ENCODE measurements at regions not wholly inside any gene's neighbourhood (a gene's known extent, or its start where the extent isn't known, plus 50 kb on each side); places are given as distances from the start of the nearest gene placed in this dataset.

DNA sequence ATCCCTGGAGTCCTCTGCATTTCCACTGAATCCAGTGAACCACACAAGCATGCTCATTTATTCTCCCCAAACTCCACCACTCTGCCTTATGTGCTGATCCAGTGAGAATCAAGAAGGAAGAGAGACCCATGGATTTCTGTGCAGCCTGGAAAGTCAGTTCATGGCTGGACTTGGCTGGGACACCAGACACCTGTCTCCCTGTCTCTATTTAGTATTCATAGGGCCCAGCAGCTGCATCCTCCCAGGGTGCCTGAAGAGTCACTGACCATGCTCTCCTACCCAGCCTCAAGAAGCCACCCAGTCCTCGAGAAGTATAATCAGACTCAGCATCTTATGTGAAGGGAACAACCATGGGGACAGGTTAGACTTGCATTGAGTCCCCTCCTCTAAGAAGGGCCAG lies 83.2 kb downstream of the ZNF280B start:
- DNase-seq (ENCODE audit: low read depth in 1 of 2, low spot score in 2 of 2) (no peak), FAIRE-seq (no peak)
- no peak overlapping the region for H3K4me2 ChIP-seq (ENCODE audit: insufficient read depth in 1 of 2, low read depth in 2 of 2, low read length in 2 of 2)
- no peak overlapping the region for H3K9ac ChIP-seq (replicated peaks in 1 of 4; ENCODE audit: extremely low read depth in 1 of 4, low read depth in 3 of 4, low read length in 3 of 4)
- no peak overlapping the region for H3K4ac ChIP-seq (replicated peaks; ENCODE audit: insufficient read length, low read depth, low read length)
- 91% methylated on average over 1 of the region's 1 CpG; no CpG with 5 or more reads in 1 of the 2 experiments for WGBS, 2 experiments (ENCODE audit: extremely low coverage in 1 of 2, insufficient coverage in 1 of 2, insufficient read length in 1 of 2, insufficient replicate concordance in 2 of 2, low coverage in 1 of 2, low lambda C conversion rate in 2 of 2, missing lambda C conversion rate in 1 of 2)
- H3K23ac ChIP-seq (ENCODE audit: insufficient read length): no peak overlapping the region
- no peaks in the 10 kb centered on the region for H3K79me1 ChIP-seq (ENCODE audit: low read depth, low read length)
- H4K20me1 ChIP-seq (replicated peaks in 1 of 2; ENCODE audit: control insufficient read depth in 1 of 2, insufficient read depth in 2 of 2, low read length in 2 of 2): no peaks in the 10 kb centered on the region
- H3K9me3 ChIP-seq (ENCODE audit: insufficient read depth in 2 of 2, low read depth in 1 of 2, low read length in 1 of 2): no peaks in the 10 kb centered on the region
- no peaks in the 10 kb centered on the region for H3K79me2 ChIP-seq (ENCODE audit: control insufficient read depth in 1 of 2, insufficient read depth in 2 of 2, low read length in 2 of 2)
- H3K18ac ChIP-seq (ENCODE audit: extremely low read depth, low read length): no peak overlapping the region
- H2BK120ac ChIP-seq (replicated peaks; ENCODE audit: low read depth, low read length): no peak overlapping the region
- H2BK20ac ChIP-seq (ENCODE audit: low read length): no peak overlapping the region
- H2BK5ac ChIP-seq (ENCODE audit: low read depth, low read length): no peak overlapping the region
- H2BK15ac ChIP-seq (ENCODE audit: low read length): no peak overlapping the region
- no peaks in the 10 kb centered on the region; a peak in 1 of 7 replicates for H3K4me1 ChIP-seq (replicated peaks in 1 of 4; ENCODE audit: control insufficient read depth in 3 of 4, insufficient read depth in 4 of 4, low read length in 3 of 4)
- no peak overlapping the region for H4K91ac ChIP-seq (replicated peaks; ENCODE audit: insufficient read length, low read length)
- ChIA-PET CTCF (ENCODE audit: partially characterized antibody) (interaction anchor here (0.9 to 2.2 kb wide), 5 partner anchors 17 to 535 kb away, joined by 3 to 10 read pairs (median 6); no protein-coding TSS in a partner anchor), POLR2A (ENCODE audit: partially characterized antibody) (no interaction called here)
- TF ChIP-seq CTBP2 (IDR thresholded peaks at IDR 0.05; ENCODE audit: borderline replicate concordance, insufficient read depth, insufficient read length, low read length) (no peak), SIX5 (IDR thresholded peaks at IDR 0.05; ENCODE audit: low read depth, low read length) (no peak), YY1 (IDR thresholded peaks at IDR 0.05; ENCODE audit: low read depth, low read length) (no peak), BRCA1 (IDR thresholded peaks at IDR 0.05; ENCODE audit: low read depth, low read length) (no peak), RBBP5 (IDR thresholded peaks at IDR 0.05; ENCODE audit: borderline replicate concordance, low read depth, low read length) (no peak), KDM4A (IDR thresholded peaks at IDR 0.05; ENCODE audit: low read depth, low read length, severe bottlenecking) (no peak)
- TF ChIP-seq, protein P1, sequence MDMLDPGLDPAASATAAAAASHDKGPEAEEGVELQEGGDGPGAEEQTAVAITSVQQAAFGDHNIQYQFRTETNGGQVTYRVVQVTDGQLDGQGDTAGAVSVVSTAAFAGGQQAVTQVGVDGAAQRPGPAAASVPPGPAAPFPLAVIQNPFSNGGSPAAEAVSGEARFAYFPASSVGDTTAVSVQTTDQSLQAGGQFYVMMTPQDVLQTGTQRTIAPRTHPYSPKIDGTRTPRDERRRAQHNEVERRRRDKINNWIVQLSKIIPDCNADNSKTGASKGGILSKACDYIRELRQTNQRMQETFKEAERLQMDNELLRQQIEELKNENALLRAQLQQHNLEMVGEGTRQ (IDR thresholded peaks at IDR 0.05; ENCODE audit: low read length): no peak
- no peak overlapping the region for H4K8ac ChIP-seq (ENCODE audit: extremely low read depth, insufficient read depth, low read length)
- peaks cover 69 to 93% (median 87%) of the 10 kb centered on the region in 4 experiments for H3K27me3 ChIP-seq (replicated peaks in 1 of 4; ENCODE audit: control insufficient read depth in 3 of 4, extremely low read depth in 1 of 4, insufficient read depth in 3 of 4, low read length in 3 of 4)
- H3K14ac ChIP-seq (ENCODE audit: insufficient read length): no peak overlapping the region
- no peak overlapping the region for H2AK5ac ChIP-seq (ENCODE audit: low read depth, low read length)
- no peak overlapping the region for H2BK12ac ChIP-seq (ENCODE audit: low read depth, low read length)
- H3K4me3 ChIP-seq (ENCODE audit: extremely low read depth in 1 of 4, insufficient read depth in 2 of 4, low read depth in 3 of 4, low read length in 4 of 4): no peak overlapping the region
- no peak overlapping the region for H3K56ac ChIP-seq (replicated peaks; ENCODE audit: insufficient read length, low read depth, low read length)
- no peaks in the 10 kb centered on the region for H3K23me2 ChIP-seq (ENCODE audit: low read depth, low read length)
- H4K5ac ChIP-seq (ENCODE audit: insufficient read length, low read depth, low read length): no peak overlapping the region
- no peak overlapping the region for H2AFZ ChIP-seq (ENCODE audit: low read length)
- no peak overlapping the region for H3K27ac ChIP-seq (ENCODE audit: low read depth, low read length)
- H3K36me3 ChIP-seq (ENCODE audit: control insufficient read depth in 2 of 4, insufficient read depth in 4 of 4, low read length in 3 of 4): no peaks in the 10 kb centered on the region

Data from H1 (cell line).